ENCODE measurements at regions not wholly inside any gene's neighbourhood (a gene's known extent, or its start where the extent isn't known, plus 50 kb on each side); places are given as distances from the start of the nearest gene placed in this dataset.
"Not testable (repeated sequence)": the region's sequence is repeated elsewhere in the genome, so short reads cannot be mapped to it uniquely, and the experiment has no call there.

DNA sequence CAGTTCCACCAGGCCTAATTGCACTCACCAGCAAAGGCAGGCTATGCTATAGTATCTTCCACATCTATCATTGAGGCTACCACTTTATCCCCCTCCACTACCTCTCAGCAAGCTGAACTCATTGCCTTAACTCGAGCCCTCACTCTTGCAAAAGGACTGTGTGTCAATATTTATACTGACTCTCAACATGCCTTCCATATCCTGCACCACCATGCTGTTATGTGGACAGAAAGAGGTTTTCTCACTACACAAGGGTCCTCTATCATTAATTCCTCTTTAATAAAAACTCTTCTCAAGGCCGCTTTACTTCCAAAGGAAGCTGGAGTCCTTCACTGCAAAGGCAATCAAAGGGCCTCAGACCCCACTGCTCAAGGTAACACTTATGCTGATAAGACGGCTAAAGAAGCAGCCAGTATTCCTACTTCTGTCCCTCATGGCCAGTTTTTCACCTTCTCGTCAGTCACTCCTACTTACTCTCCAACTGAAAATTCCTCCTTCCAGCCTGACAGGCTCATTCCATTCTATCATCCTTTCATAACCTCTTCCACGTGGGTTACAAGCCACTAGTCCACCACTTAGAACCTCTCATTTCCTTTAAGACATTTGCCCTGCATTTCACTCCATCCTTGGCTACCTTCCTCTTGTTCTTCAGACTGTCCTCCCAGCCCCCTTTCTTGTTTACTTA, 1110.9 kb upstream of the TMEM132C start:
- not testable (repeated sequence) for H3K27ac ChIP-seq (ENCODE audit: insufficient read length, low read depth, low read length); DNase-seq; H3K27me3 Mint-ChIP-seq (ENCODE audit: low read depth); H3K4me2 ChIP-seq (ENCODE audit: insufficient read depth, insufficient read length, low read length); H2BK5ac ChIP-seq (ENCODE audit: insufficient read length, low read length); H3K36me3 Mint-ChIP-seq (ENCODE audit: insufficient read depth in 1 of 3, low read depth in 3 of 3); H2AK5ac ChIP-seq (ENCODE audit: insufficient read length, low read length); H3K79me1 ChIP-seq (ENCODE audit: insufficient read depth, low read depth, low read length, poor library complexity, severe bottlenecking); H2BK15ac ChIP-seq (ENCODE audit: low read depth, low read length); H3K9me3 Mint-ChIP-seq; H3K14ac ChIP-seq (ENCODE audit: insufficient read depth, low read length); H3K9ac ChIP-seq (ENCODE audit: extremely low read depth, insufficient read length, low read length); H3K18ac ChIP-seq (ENCODE audit: insufficient read length, low read depth, low read length); H4K5ac ChIP-seq (ENCODE audit: insufficient read length, low read depth, low read length); H3K27me3 ChIP-seq (ENCODE audit: insufficient read depth, low read length); H3K79me2 ChIP-seq (ENCODE audit: insufficient read depth, low read length); H3K23me2 ChIP-seq (ENCODE audit: insufficient read length, low read depth, low read length, poor library complexity, severe bottlenecking); H2BK120ac ChIP-seq (ENCODE audit: low read depth, low read length, poor library complexity, severe bottlenecking); H3K4me1 ChIP-seq (ENCODE audit: insufficient read depth, low read length); H2BK20ac ChIP-seq (ENCODE audit: low read depth, low read length, poor library complexity, severe bottlenecking); H3K9me3 ChIP-seq (ENCODE audit: control insufficient read depth, low read depth, low read length); H2AFZ ChIP-seq (ENCODE audit: low read length); H2BK12ac ChIP-seq (ENCODE audit: insufficient read length, low read depth, low read length); H3K23ac ChIP-seq (ENCODE audit: insufficient read length, low read depth, low read length); H3K4ac ChIP-seq (ENCODE audit: low read depth, low read length); H3T11ph ChIP-seq (ENCODE audit: low read length); H4K20me1 ChIP-seq (ENCODE audit: control insufficient read depth, insufficient read depth, insufficient read length); H3K56ac ChIP-seq (ENCODE audit: insufficient read length, low read depth, low read length); H4K91ac ChIP-seq (ENCODE audit: insufficient read length, low read depth, low read length); H3K27ac Mint-ChIP-seq; H4K8ac ChIP-seq (replicated peaks; ENCODE audit: insufficient read length, low read depth, low read length); H3K4me3 Mint-ChIP-seq
- WGBS (ENCODE audit: extremely low coverage, insufficient read length, low lambda C conversion rate): no CpG with 5 or more reads among the region's 5 CpGs
- peaks cover 10 to 17% of the 10 kb centered on the region in 2 experiments for H3K4me1 Mint-ChIP-seq

GRCh38 chr12:127157501-127158366, 1109.2 kb upstream of the TMEM132C start:
- not testable (repeated sequence) for H3K23ac ChIP-seq (ENCODE audit: insufficient read length, low read depth, low read length); H3K4me1 ChIP-seq (ENCODE audit: insufficient read depth, low read length); H3K79me2 ChIP-seq (ENCODE audit: insufficient read depth, low read length); H3K23me2 ChIP-seq (ENCODE audit: insufficient read length, low read depth, low read length, poor library complexity, severe bottlenecking); H3K27ac Mint-ChIP-seq; H2BK12ac ChIP-seq (ENCODE audit: insufficient read length, low read depth, low read length); H3K4me2 ChIP-seq (ENCODE audit: insufficient read depth, insufficient read length, low read length); H3K9ac ChIP-seq (ENCODE audit: extremely low read depth, insufficient read length, low read length); H2BK5ac ChIP-seq (ENCODE audit: insufficient read length, low read length); H2AK5ac ChIP-seq (ENCODE audit: insufficient read length, low read length); H2BK20ac ChIP-seq (ENCODE audit: low read depth, low read length, poor library complexity, severe bottlenecking); H2BK120ac ChIP-seq (ENCODE audit: low read depth, low read length, poor library complexity, severe bottlenecking); H4K5ac ChIP-seq (ENCODE audit: insufficient read length, low read depth, low read length); H4K8ac ChIP-seq (replicated peaks; ENCODE audit: insufficient read length, low read depth, low read length); H2BK15ac ChIP-seq (ENCODE audit: low read depth, low read length); H3K4ac ChIP-seq (ENCODE audit: low read depth, low read length); H4K20me1 ChIP-seq (ENCODE audit: control insufficient read depth, insufficient read depth, insufficient read length); H2AFZ ChIP-seq (ENCODE audit: low read length); H3K27me3 Mint-ChIP-seq (ENCODE audit: low read depth); H3T11ph ChIP-seq (ENCODE audit: low read length); H3K27me3 ChIP-seq (ENCODE audit: insufficient read depth, low read length); H3K56ac ChIP-seq (ENCODE audit: insufficient read length, low read depth, low read length); H3K79me1 ChIP-seq (ENCODE audit: insufficient read depth, low read depth, low read length, poor library complexity, severe bottlenecking); H3K4me1 Mint-ChIP-seq; H4K91ac ChIP-seq (ENCODE audit: insufficient read length, low read depth, low read length); H3K9me3 ChIP-seq (ENCODE audit: control insufficient read depth, low read depth, low read length); H3K18ac ChIP-seq (ENCODE audit: insufficient read length, low read depth, low read length); DNase-seq; H3K36me3 Mint-ChIP-seq (ENCODE audit: insufficient read depth in 1 of 3, low read depth in 3 of 3); H3K14ac ChIP-seq (ENCODE audit: insufficient read depth, low read length); H3K9me3 Mint-ChIP-seq; H3K27ac ChIP-seq (ENCODE audit: insufficient read length, low read depth, low read length); H3K4me3 Mint-ChIP-seq
- WGBS (ENCODE audit: extremely low coverage, insufficient read length, low lambda C conversion rate): no CpG with 5 or more reads among the region's 8 CpGs

Data from H9 (cell line).